ENCODE measurements at regions not wholly inside any gene's neighbourhood (a gene's known extent, or its start where the extent isn't known, plus 50 kb on each side); places are given as distances from the start of the nearest gene placed in this dataset.

- H3K4me3 ChIP-seq, result no peak overlapping the region
- H3K27ac ChIP-seq, result no peak overlapping the region
- no peaks in the 10 kb centered on the region for H3K36me3 ChIP-seq
- DNase-seq, result no peak
- H3K27me3 ChIP-seq, result no peaks in the 10 kb centered on the region
- peaks cover 0 to 4% (median 0%) of the 10 kb centered on the region in 4 donors for H3K4me1 ChIP-seq
- TF ChIP-seq POLR2A (IDR thresholded peaks at IDR 0.05), result no peak
- TF ChIP-seq, protein P1, sequence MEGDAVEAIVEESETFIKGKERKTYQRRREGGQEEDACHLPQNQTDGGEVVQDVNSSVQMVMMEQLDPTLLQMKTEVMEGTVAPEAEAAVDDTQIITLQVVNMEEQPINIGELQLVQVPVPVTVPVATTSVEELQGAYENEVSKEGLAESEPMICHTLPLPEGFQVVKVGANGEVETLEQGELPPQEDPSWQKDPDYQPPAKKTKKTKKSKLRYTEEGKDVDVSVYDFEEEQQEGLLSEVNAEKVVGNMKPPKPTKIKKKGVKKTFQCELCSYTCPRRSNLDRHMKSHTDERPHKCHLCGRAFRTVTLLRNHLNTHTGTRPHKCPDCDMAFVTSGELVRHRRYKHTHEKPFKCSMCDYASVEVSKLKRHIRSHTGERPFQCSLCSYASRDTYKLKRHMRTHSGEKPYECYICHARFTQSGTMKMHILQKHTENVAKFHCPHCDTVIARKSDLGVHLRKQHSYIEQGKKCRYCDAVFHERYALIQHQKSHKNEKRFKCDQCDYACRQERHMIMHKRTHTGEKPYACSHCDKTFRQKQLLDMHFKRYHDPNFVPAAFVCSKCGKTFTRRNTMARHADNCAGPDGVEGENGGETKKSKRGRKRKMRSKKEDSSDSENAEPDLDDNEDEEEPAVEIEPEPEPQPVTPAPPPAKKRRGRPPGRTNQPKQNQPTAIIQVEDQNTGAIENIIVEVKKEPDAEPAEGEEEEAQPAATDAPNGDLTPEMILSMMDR (IDR thresholded peaks at IDR 0.05), result no peak
- H3K9me3 ChIP-seq, result no peaks in the 10 kb centered on the region
Measured at GRCh38 chr18:22556222-22557167, 138.8 kb upstream of the CTAGE1 start.

GRCh38 chr18:22557168-22557941 lies 139.6 kb upstream of the CTAGE1 start:
- no peak for TF ChIP-seq POLR2A (IDR thresholded peaks at IDR 0.05)
- TF ChIP-seq, protein P1 (IDR thresholded peaks at IDR 0.05), result no peak
- H3K27ac ChIP-seq, result no peak overlapping the region
- DNase-seq, result no peak

DNA sequence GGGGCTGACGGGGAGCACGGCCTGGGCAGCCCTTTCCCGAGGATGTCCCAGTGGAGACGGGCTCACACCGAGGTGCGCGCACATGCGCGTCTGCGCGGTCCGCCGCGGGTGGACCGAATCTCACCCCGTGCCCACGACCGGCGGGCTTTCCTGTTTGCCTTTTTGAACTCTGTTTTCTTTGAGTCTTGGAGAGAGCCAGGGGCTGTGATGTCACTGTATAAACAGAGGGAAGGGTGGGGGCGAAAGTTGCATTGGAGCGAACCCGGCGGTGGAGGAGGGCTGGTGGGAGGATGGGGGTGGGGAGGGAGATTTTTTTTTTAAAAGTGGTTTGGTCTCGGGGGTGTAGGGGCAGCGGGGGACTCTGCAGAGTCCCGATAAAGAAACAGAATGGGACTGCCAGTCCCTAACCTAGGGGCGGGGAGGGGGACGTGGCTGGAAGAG lies 141.2 kb upstream of the CTAGE1 start:
- peak in 2 of 3 donors; percentile 65 for DNase-seq
- Histone ChIP-seq H3K9me3 (no peaks in the 10 kb centered on the region), H3K4me1 (peaks cover 0 to 4% (median 0%) of the 10 kb centered on the region in 4 donors), H3K27me3 (no peaks in the 10 kb centered on the region), H3K4me3 (peak overlapping the region; percentile 28 to 70 (median 52)), H3K27ac (peak overlapping the region; percentile 51 to 85 (median 76)), H3K36me3 (no peaks in the 10 kb centered on the region)
- TF ChIP-seq, protein P1 (IDR thresholded peaks at IDR 0.05), result no peak
- no peak for TF ChIP-seq POLR2A (IDR thresholded peaks at IDR 0.05)

More at GRCh38 chr18:22557168-22557941, 139.6 kb upstream of the CTAGE1 start:
- Histone ChIP-seq H3K4me1 (peaks cover 0 to 4% (median 0%) of the 10 kb centered on the region in 4 donors), H3K4me3 (no peak overlapping the region), H3K27me3 (no peaks in the 10 kb centered on the region), H3K36me3 (no peaks in the 10 kb centered on the region), H3K9me3 (no peaks in the 10 kb centered on the region)

GRCh38 chr18:22559414-22560274 lies 141.9 kb upstream of the CTAGE1 start:
- Histone ChIP-seq H3K36me3 (no peaks in the 10 kb centered on the region), H3K9me3 (no peaks in the 10 kb centered on the region), H3K4me3 (peak overlapping the region; percentile 28 to 70 (median 52)), H3K27me3 (no peaks in the 10 kb centered on the region), H3K4me1 (peaks cover 0 to 4% (median 0%) of the 10 kb centered on the region in 4 donors), H3K27ac (peak overlapping the region; percentile 51 to 85 (median 76))
- DNase-seq, result peak in 2 of 3 donors; percentile 70 to 80
- peak; percentile 19 to 46 for TF ChIP-seq POLR2A (IDR thresholded peaks at IDR 0.05)
- TF ChIP-seq, protein P1 (IDR thresholded peaks at IDR 0.05), result peak in 3 of 6 experiments; percentile 33 to 43 (median 37)

DNA sequence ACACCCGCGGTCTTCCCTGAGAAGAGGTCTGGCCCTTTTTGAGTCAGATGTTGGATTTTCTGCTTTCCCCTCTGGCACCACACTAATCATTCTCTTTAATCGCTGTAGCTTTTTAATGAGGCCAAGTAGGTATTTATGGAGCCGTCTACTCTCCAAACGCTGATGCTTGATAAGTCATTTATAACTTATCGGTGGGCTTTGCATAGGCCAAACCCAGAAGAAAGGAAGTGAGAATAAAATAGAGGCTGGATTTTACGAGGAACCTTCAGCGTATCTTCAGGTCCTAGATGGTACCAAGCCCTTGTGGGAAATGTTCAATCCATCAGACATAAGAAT lies 142.5 kb upstream of the CTAGE1 start:
- Histone ChIP-seq H3K4me3 (peak overlapping the region in 2 of 4 donors; percentile 65 to 70), H3K4me1 (peaks cover 0 to 4% (median 0%) of the 10 kb centered on the region in 4 donors)

More for the DNA sequence above, 142.5 kb upstream of the CTAGE1 start:
- Histone ChIP-seq H3K27ac (peak overlapping the region; percentile 51 to 85 (median 76)), H3K27me3 (no peaks in the 10 kb centered on the region), H3K9me3 (no peaks in the 10 kb centered on the region), H3K36me3 (no peaks in the 10 kb centered on the region)
- no peak for DNase-seq
- TF ChIP-seq POLR2A (IDR thresholded peaks at IDR 0.05), result no peak
- TF ChIP-seq, protein P1 (IDR thresholded peaks at IDR 0.05), result no peak

Measured in Peyer's patch (tissue), 4 donors.